HG03135 (cell line): ENCODE measurements at regions not wholly inside any gene's neighbourhood (a gene's known extent, or its start where the extent isn't known, plus 50 kb on each side); places are given as distances from the start of the nearest gene placed in this dataset.
"Not testable (repeated sequence)": the region's sequence is repeated elsewhere in the genome, so short reads cannot be mapped to it uniquely, and the experiment has no call there.

Experiments
- ATAC-seq: cut with Tn5 transposase; IDR thresholded peaks from one replicate; pipeline ENCODE4 v1.9.1; 2021; ENCODE audit warnings: mild to moderate bottlenecking, moderate library complexity; ENCODE audit not compliant: unreplicated experiment

- ATAC-seq: no peak
Observed at GRCh38 chr18:65671621-65672415, 79.0 kb upstream of the CDH7 start.

- ATAC-seq: not testable (repeated sequence)
Observed at GRCh38 chr18:65670145-65670544, 80.7 kb upstream of the CDH7 start.

DNA sequence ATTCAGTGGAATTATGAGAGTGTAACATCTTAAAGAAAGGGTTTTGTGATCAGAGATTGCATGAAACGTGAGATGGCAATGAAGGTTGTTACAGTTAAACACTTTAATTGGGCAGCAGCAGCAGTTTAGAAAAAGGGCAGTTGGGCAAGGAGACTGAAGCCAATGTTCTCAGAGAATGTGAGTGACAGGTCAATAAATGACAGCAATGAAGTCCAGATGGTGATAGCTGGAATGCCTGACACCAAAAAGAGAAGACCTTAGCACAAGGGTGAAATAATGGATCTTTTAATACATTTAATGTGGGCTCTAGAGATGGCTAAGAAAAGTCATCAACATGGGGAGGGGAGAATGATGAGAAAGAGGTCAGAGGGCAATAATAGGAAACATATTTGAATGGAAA lies 89.4 kb upstream of the CDH7 start:
- ATAC-seq: no peak

DNA sequence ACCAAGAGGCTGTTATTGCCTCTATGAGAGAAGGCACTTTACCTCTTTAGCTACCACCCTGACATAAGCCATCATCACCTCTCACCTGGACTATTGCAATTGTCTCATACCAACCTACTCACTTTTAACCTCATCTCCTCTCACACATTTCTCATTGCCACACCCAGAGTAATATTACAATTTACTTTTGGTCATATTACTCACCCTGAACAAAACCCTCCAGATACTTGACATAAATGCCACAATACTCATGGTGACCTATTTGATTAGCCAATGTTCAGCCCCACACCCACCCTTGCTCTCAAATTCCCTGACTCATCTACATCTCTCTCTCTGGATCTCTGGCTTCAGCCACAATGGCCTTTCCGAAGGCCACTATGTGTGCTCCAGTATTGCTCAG lies 90.9 kb upstream of the CDH7 start:
- ATAC-seq: no peak

- no peak for ATAC-seq
Observed at GRCh38 chr18:65659312-65659711, 91.5 kb upstream of the CDH7 start.

DNA sequence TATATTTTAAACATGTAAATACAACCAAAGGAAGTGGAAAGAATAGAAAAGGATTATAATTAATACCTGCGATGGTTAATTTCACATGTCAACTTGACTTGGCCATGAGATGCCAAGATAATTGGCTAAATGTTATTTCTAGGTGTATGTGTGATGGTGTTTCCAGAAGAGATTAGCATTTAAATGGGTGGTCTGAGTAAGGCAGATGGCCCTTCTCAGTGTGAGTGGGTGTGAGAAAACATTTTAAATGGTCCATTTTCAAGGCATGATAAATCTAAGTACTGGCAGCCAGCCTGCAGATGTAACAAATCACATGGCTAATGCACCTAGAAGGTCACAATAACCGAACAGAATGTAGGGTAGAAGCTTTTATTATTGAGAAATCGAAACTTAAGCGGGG lies 99.6 kb upstream of the CDH7 start:
- ATAC-seq: no peak

DNA sequence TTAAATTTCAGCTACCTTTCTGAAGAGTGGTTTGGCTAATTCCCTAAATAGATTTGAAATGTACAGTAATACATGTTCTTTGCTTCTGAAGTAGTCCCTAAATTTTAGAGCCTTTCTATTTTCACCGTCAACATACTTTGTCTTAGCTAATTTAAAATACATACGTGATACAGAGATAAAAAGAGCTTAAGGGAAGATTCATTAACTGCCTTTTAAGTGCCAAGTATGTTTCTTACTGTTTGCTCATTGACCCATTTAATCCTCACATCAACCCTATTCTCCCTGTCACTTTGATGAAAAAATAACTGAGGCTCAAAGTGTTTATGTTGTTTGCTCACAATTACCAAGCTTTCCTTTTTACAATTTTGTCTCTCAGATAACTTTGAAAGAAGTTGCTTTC lies 118.6 kb upstream of the CDH7 start:
- no peak for ATAC-seq

DNA sequence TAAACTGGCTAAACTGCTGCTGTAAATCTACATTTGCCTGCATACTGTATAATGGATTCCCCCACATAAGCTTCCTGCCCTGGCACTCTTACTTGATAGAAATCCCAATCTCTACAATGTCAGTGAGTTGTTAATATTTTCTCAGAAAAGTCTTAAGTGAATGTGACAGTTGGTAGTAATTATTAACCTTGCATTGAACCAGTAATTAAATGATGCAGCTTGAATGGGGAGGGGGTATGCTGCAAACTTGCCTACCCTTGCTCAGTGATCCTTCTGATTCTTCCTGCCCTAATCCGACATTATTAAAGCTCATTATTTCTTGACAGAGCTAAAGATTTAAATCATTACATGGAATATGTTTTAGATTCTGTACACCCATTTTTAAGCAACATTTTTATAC lies 119.0 kb upstream of the CDH7 start:
- no peak for ATAC-seq

DNA sequence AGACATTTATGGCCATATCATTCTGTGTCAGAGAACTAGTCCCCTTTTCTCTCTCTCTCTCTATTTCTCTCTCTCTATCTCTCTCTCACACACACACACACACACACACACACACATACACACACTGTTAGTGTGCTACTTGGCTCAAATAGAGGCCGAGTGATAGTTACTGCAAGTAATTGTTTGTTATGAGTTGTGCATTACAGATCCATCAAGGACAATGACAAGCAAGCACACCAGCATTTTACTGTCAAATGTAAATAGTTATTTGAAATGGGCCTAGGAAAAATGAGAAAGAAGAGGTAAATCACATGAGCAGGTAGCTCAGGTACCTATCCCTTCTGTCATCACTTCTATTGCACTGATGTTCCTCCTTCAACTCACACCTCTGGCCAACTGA lies 122.4 kb upstream of the CDH7 start:
- no peak for ATAC-seq

DNA sequence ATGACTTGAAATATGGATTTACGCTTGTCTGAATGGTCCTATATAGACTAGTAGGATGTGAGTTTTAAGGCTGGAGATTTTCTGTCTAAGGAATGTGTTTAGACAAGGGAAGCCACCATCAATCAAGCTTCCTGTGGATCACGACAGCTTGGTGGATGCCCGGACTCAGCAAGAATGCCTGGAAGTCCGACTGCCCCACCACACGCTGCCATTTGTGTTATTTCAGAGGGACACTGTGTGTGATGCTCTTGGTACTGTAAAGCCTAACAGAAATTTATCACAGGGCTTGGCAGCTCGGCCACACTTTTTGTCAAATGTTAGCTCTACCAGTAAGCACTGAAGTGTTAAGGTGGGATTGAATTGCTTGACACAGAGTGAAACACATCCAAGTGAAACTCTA lies 127.1 kb upstream of the CDH7 start:
- ATAC-seq: no peak

GRCh38 chr18:65622436-65622835 lies 128.4 kb upstream of the CDH7 start:
- no peak for ATAC-seq

DNA sequence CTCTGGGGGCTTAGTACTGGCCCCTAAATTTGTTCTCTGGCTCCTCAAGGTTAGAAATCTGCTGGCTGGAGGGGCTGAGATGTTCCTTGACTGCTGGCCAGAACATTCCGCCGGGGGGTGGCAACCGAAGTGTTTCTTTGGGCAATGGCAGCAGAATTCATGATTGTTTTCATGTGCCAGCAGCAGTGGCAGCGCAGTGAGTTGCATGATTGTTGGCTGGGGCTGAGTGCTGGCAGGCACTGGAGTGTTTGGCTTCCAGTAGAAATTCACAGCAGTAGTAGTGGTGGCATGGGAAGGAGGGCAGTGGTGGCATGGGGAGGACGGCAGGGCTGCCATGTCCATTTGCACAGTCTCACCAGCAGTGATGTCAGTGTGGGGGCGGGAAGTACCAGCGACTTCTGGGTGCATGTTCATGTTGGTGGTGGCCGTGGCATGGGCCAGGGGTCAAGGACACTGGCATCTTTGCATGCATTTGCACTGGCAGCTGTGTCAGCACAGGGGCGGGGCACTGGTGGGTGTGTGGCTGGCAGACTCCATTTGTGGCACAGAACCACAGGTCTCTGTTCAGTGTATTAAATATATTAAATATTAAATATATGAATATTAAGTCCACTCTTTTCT lies 130.6 kb upstream of the CDH7 start:
- ATAC-seq: no peak

- no peak for ATAC-seq
Observed at GRCh38 chr18:65610939-65611338, 139.9 kb upstream of the CDH7 start.

GRCh38 chr18:65608471-65608870 lies 142.3 kb upstream of the CDH7 start:
- ATAC-seq: no peak

GRCh38 chr18:65607161-65607560 lies 143.7 kb upstream of the CDH7 start:
- ATAC-seq: no peak

GRCh38 chr18:65606551-65607130 lies 144.2 kb upstream of the CDH7 start:
- no peak for ATAC-seq

GRCh38 chr18:65605352-65605751 lies 145.5 kb upstream of the CDH7 start:
- ATAC-seq: not testable (repeated sequence)

GRCh38 chr18:65601775-65602174 lies 149.0 kb upstream of the CDH7 start:
- ATAC-seq: no peak

- no peak for ATAC-seq
Observed at GRCh38 chr18:65592435-65592834, 158.4 kb upstream of the CDH7 start.

DNA sequence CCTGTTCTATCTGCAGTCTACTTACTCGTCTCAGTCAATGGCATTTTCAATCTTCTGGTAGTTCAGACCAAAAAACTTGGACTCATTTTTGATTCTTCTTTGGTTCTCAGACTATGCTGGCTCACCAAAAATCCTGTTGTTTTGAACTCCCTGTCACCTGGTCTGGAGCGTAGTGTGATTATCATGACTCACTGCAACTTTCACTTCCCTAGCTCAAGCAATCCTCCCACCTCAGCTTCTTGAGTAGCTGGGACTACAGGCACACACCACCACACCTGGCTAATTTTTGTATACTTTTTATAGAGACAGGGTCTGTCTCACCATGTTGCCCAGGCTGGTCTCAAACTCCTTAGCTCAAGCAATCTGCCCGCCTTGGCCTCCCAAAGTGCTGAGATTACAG lies 163.3 kb upstream of the CDH7 start:
- no peak for ATAC-seq

DNA sequence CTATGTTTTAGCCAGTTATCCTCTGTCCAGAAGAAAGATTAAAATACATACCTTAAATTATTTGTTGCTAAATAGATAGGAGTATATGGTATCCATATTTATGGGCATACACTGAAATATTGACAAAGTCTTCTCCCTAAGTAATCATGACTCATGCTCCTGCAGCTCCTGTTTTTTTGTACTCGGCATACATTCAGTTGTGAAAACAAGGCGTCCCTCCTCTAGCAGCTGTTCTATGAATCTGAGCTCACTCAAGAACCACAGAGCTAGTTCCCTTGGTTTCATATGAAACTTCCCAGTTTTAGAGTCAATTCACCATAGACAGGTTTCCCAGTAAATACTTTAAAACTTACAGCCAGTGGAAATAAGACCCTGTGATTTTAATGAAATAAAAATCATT lies 168.7 kb upstream of the CDH7 start:
- ATAC-seq: not testable (repeated sequence)

- ATAC-seq: no peak
Observed at GRCh38 chr18:65568866-65569265, 181.9 kb upstream of the CDH7 start.
